ENCODE measurements at regions not wholly inside any gene's neighbourhood (a gene's known extent, or its start where the extent isn't known, plus 50 kb on each side); places are given as distances from the start of the nearest gene placed in this dataset.

DNA sequence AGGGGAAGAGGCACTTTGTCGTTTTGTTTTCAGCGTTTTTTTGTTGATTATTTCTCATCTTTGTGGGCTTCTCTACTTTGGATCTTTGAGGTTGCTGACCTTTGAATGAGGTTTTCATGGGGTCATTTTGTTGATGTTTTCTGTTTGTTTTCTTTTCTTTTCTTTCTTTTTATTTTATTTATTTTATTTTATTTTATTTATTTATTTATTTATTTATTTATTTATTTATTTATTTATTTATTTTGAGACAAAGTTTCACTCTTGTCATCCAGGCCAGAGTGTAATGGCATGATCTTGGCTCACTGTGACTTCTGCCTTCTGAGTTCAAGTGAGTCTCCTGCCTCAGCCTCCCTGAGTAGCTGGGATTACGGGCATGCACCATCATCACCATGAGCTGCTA lies 946.7 kb downstream of the TLE4 start:
- no peaks in the 10 kb centered on the region for H3K27me3 ChIP-seq (ENCODE audit: control insufficient read depth in 2 of 2, insufficient read depth in 2 of 2, low read length in 2 of 2)
- CTCF ChIA-PET, result no interaction called here
- H3K4me1 ChIP-seq (ENCODE audit: control insufficient read depth, extremely low read depth, insufficient read depth, low read length), result no peaks in the 10 kb centered on the region
- no peak overlapping the region for H2AFZ ChIP-seq (ENCODE audit: low read depth, low read length)
- no TSS peak for BruUV-seq (replicated peaks)
- FAIRE-seq, result no peak
- no peak overlapping the region for H3K4me2 ChIP-seq (ENCODE audit: insufficient read depth, low read length)
- intact Hi-C loops (cut with micrococcal nuclease) (no loop called here), dilution Hi-C loops (cut with MboI; ENCODE audit: extremely low pct_ligation_motif_present, low sequenced_read_pairs) (no loop called here)
- no peaks in the 10 kb centered on the region for H3K36me3 ChIP-seq (ENCODE audit: control insufficient read depth in 2 of 2, extremely low read depth in 1 of 2, insufficient read depth in 2 of 2, low read length in 2 of 2)
- DNase-seq (ENCODE audit: low read depth, low spot score), result no peak
- H3K79me2 ChIP-seq (ENCODE audit: control insufficient read depth, insufficient read depth, low read length), result no peaks in the 10 kb centered on the region
- no peaks in the 10 kb centered on the region for H3K9me1 ChIP-seq (replicated peaks; ENCODE audit: control insufficient read depth, extremely low read depth, insufficient read depth, low read length)
- no peak overlapping the region for H3K4me3 ChIP-seq (replicated peaks in 1 of 3; ENCODE audit: insufficient read depth in 1 of 3, low read depth in 1 of 3, low read length in 3 of 3)
- POLR2A ChIA-PET, result no interaction called here
- H4K20me1 ChIP-seq (replicated peaks; ENCODE audit: control insufficient read depth, extremely low read depth, insufficient read depth, low read length), result no peaks in the 10 kb centered on the region
- no peak overlapping the region for H3K9ac ChIP-seq (replicated peaks; ENCODE audit: extremely low read depth, insufficient read depth, low read length)
- no peaks in the 10 kb centered on the region for H3K9me3 ChIP-seq (replicated peaks; ENCODE audit: control insufficient read depth, insufficient read depth, low read length)
- no peak for TF ChIP-seq JUN (IDR thresholded peaks at IDR 0.05; ENCODE audit: borderline replicate concordance, insufficient read depth, insufficient read length, low read depth)
- TF ChIP-seq MAX (IDR thresholded peaks at IDR 0.05; ENCODE audit: insufficient read depth, insufficient read length), result no peak
- no peak for TF ChIP-seq EZH2 (IDR thresholded peaks at IDR 0.05; ENCODE audit: borderline replicate concordance, low read depth, low read length, severe bottlenecking)
- TF ChIP-seq POLR2A (IDR thresholded peaks at IDR 0.05; ENCODE audit: low read depth, low read length), result no peak
- TF ChIP-seq, protein P1, sequence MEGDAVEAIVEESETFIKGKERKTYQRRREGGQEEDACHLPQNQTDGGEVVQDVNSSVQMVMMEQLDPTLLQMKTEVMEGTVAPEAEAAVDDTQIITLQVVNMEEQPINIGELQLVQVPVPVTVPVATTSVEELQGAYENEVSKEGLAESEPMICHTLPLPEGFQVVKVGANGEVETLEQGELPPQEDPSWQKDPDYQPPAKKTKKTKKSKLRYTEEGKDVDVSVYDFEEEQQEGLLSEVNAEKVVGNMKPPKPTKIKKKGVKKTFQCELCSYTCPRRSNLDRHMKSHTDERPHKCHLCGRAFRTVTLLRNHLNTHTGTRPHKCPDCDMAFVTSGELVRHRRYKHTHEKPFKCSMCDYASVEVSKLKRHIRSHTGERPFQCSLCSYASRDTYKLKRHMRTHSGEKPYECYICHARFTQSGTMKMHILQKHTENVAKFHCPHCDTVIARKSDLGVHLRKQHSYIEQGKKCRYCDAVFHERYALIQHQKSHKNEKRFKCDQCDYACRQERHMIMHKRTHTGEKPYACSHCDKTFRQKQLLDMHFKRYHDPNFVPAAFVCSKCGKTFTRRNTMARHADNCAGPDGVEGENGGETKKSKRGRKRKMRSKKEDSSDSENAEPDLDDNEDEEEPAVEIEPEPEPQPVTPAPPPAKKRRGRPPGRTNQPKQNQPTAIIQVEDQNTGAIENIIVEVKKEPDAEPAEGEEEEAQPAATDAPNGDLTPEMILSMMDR (IDR thresholded peaks at IDR 0.05; ENCODE audit: extremely low read depth in 1 of 2, insufficient read depth in 1 of 2, low read depth in 1 of 2, low read length in 2 of 2), result no peak
- no peak for TF ChIP-seq GATA2 (IDR thresholded peaks at IDR 0.05; ENCODE audit: insufficient read depth, insufficient read length, low read depth, low read length)
- TF ChIP-seq POLR2AphosphoS5 (IDR thresholded peaks at IDR 0.05; ENCODE audit: insufficient read depth, low read depth, low read length), result no peak
- TF ChIP-seq FOS (IDR thresholded peaks at IDR 0.05; ENCODE audit: borderline replicate concordance, insufficient read depth, low read length), result no peak
- TF ChIP-seq MYC (IDR thresholded peaks at IDR 0.05; ENCODE audit: low read depth, low read length), result no peak
- no peak overlapping the region for H3K27ac ChIP-seq (ENCODE audit: insufficient read depth, low read depth, low read length)
